BJ (cell line): ENCODE measurements at regions not wholly inside any gene's neighbourhood (a gene's known extent, or its start where the extent isn't known, plus 50 kb on each side); places are given as distances from the start of the nearest gene placed in this dataset.

Source experiments
- CTCF ChIA-PET: fragments of 350-600 bp; formaldehyde crosslinking; extraction: SDS; loops from one replicate; lab custom pipeline; 2021; ENCODE audit warnings: antibody characterized with exemption, inconsistent platforms; lab: Yijun Ruan, JAX
- POLR2A ChIA-PET: fragments of 300-600 bp; sonication (Branson Sonifier 250); formaldehyde crosslinking; extraction: SDS; loops from one replicate; lab custom pipeline; 2021; ENCODE audit warnings: antibody characterized with exemption; lab: Charles Lee
- DNase-seq: peaks from one replicate; pipeline ENCODE4 v3.0.0-alpha.2; 2011; ENCODE audit warnings: low read depth
- H3K27me3 ChIP-seq: 2 replicates; pipeline ENCODE4 v1.6.0; 2011; ENCODE audit warnings: low read length; ENCODE audit not compliant: control insufficient read depth, insufficient read depth
- H3K36me3 ChIP-seq: 2 replicates; pipeline ENCODE4 v1.5.1; 2011; ENCODE audit warnings: low read length; ENCODE audit not compliant: control insufficient read depth, insufficient read depth
- H3K4me3 ChIP-seq: 2 replicates; pipeline ENCODE4 v1.5.1; 2011; ENCODE audit warnings: low read depth, mild to moderate bottlenecking, control low read depth, low read length
- CTCF ChIP-seq: IDR thresholded peaks from 2 replicates; pipeline ENCODE4 v1.5.1; 2011; ENCODE audit warnings: low read depth, mild to moderate bottlenecking, control low read depth, inconsistent platforms, low read length, moderate library complexity; ENCODE audit not compliant: insufficient read depth

- no peak overlapping the region for H3K4me3 ChIP-seq
- ChIA-PET POLR2A (no interaction called here), CTCF (interaction anchor here (1.5 kb wide), 1 partner anchor 117 kb away, joined by 3 read pairs; no protein-coding TSS in a partner anchor)
- H3K27me3 ChIP-seq: no peaks in the 10 kb centered on the region
- TF ChIP-seq CTCF: no peak
- DNase-seq: no peak
- H3K36me3 ChIP-seq: no peaks in the 10 kb centered on the region
These were observed 130.3 kb upstream of the MTAP start for GRCh38 chr9:21672140-21672539.

GRCh38 chr9:21672761-21673160 lies 129.7 kb upstream of the MTAP start:
- ChIA-PET POLR2A (no interaction called here), CTCF (interaction anchor here (0.8 kb wide), 1 partner anchor 118 kb away, joined by 3 read pairs; no protein-coding TSS in a partner anchor)
- H3K27me3 ChIP-seq: no peaks in the 10 kb centered on the region
- TF ChIP-seq CTCF: no peak
- H3K36me3 ChIP-seq: no peaks in the 10 kb centered on the region
- DNase-seq: no peak
- H3K4me3 ChIP-seq: no peak overlapping the region

GRCh38 chr9:21674894-21675293 lies 127.5 kb upstream of the MTAP start:
- DNase-seq: no peak
- TF ChIP-seq CTCF: no peak
- ChIA-PET POLR2A (no interaction called here), CTCF (no interaction called here)
- no peaks in the 10 kb centered on the region for H3K27me3 ChIP-seq
- H3K4me3 ChIP-seq: no peak overlapping the region
- H3K36me3 ChIP-seq: no peaks in the 10 kb centered on the region

GRCh38 chr9:21677387-21677786 lies 125.0 kb upstream of the MTAP start:
- ChIA-PET POLR2A (interaction anchor here (1.1 kb wide), 1 partner anchor 59 kb away, joined by 3 read pairs; no protein-coding TSS in a partner anchor), CTCF (interaction anchor here (0.7 to 1.6 kb wide), 4 partner anchors 9 to 239 kb away, joined by 3 to 4 read pairs (median 3); no protein-coding TSS in a partner anchor)
- DNase-seq: no peak
- H3K36me3 ChIP-seq: no peaks in the 10 kb centered on the region
- H3K27me3 ChIP-seq: no peaks in the 10 kb centered on the region
- H3K4me3 ChIP-seq: no peak overlapping the region; the same call in 1 of the 2 replicates
- no peak for TF ChIP-seq CTCF

GRCh38 chr9:21677834-21678233 lies 124.6 kb upstream of the MTAP start:
- POLR2A ChIA-PET: interaction anchor here (1.1 kb wide), 1 partner anchor 60 kb away, joined by 3 read pairs; no protein-coding TSS in a partner anchor
- peak; percentile 75 for DNase-seq
- no peak for TF ChIP-seq CTCF
- Histone ChIP-seq H3K36me3 (no peaks in the 10 kb centered on the region), H3K4me3 (no peak overlapping the region; the same call in 1 of the 2 replicates), H3K27me3 (no peaks in the 10 kb centered on the region)
- CTCF ChIA-PET: interaction anchor here (0.9 to 1.6 kb wide), 2 partner anchors 12 to 14 kb away, joined by 3 to 4 read pairs; no protein-coding TSS in a partner anchor
